Astrocyte (in vitro differentiated cells and primary cell): ENCODE measurements at regions not wholly inside any gene's neighbourhood (a gene's known extent, or its start where the extent isn't known, plus 50 kb on each side); places are given as distances from the start of the nearest gene placed in this dataset.
A peak's percentile ranks its signal among the peaks of the same experiment; 100 is the strongest.
"Not testable (repeated sequence)": the region's sequence is repeated elsewhere in the genome, so short reads cannot be mapped to it uniquely, and the experiment has no call there.

Experiments
- DNase-seq: peaks from one replicate; pipeline ENCODE4 v3.0.0-alpha.2; 2010; ENCODE audit warnings: low read depth
- FAIRE-seq: peaks from 2 replicates; lab custom pipeline; 2011; peaks lifted over from hg19 to GRCh38; lab: Jason Lieb, UNC
- H2AFZ ChIP-seq: 2 replicates; pipeline ENCODE4 v1.6.0; 2012; ENCODE audit warnings: low read depth, low read length, inconsistent platforms
- H3K27ac ChIP-seq: 2 replicates; pipeline ENCODE4 v1.5.1; 2011; ENCODE audit warnings: low read depth, low read length, inconsistent platforms
- H3K27me3 ChIP-seq: 2 replicates; pipeline ENCODE4 v1.6.0; 2011; ENCODE audit warnings: low read length, inconsistent platforms; ENCODE audit not compliant: insufficient read depth
- H3K36me3 ChIP-seq: 2 replicates; pipeline ENCODE4 v1.5.1; 2011; ENCODE audit warnings: low read length, inconsistent platforms; ENCODE audit not compliant: insufficient read depth
- H3K4me1 ChIP-seq: 2 replicates; pipeline ENCODE4 v1.5.1; 2011; ENCODE audit warnings: low read length, inconsistent platforms; ENCODE audit not compliant: insufficient read depth
- H3K4me2 ChIP-seq: 2 replicates; pipeline ENCODE4 v1.6.0; 2012; ENCODE audit warnings: low read length, inconsistent platforms
- H3K4me3 ChIP-seq: 2 replicates; pipeline ENCODE4 v1.5.1; 2011; ENCODE audit warnings: low read depth, mild to moderate bottlenecking, low read length, inconsistent platforms; ENCODE audit not compliant: insufficient read depth
- H3K79me2 ChIP-seq: 2 replicates; pipeline ENCODE4 v1.6.0; 2012; ENCODE audit warnings: mild to moderate bottlenecking, low read length, inconsistent platforms; ENCODE audit not compliant: insufficient read depth
- H3K9ac ChIP-seq: 2 replicates; pipeline ENCODE4 v1.6.0; 2012; ENCODE audit warnings: mild to moderate bottlenecking, low read length, inconsistent platforms
- H3K9me3 ChIP-seq: 2 replicates; pipeline ENCODE4 v1.5.1; 2012; ENCODE audit warnings: low read depth, mild to moderate bottlenecking, low read length, inconsistent platforms; ENCODE audit not compliant: insufficient read depth
- H4K20me1 ChIP-seq: 2 replicates; pipeline ENCODE4 v1.6.0; 2012; ENCODE audit warnings: low read length, inconsistent platforms; ENCODE audit not compliant: insufficient read depth
- H3K27ac Mint-ChIP-seq: one replicate; pipeline ENCODE4 v1.8.0; 2021; ENCODE audit warnings: mild to moderate bottlenecking, mixed read lengths; ENCODE audit not compliant: unreplicated experiment
- H3K27me3 Mint-ChIP-seq: one replicate; pipeline ENCODE4 v1.8.0; 2021; ENCODE audit warnings: low read depth, mixed read lengths; ENCODE audit not compliant: unreplicated experiment
- H3K36me3 Mint-ChIP-seq: one replicate; pipeline ENCODE4 v1.8.0; 2021; ENCODE audit warnings: low read depth, mixed read lengths; ENCODE audit not compliant: unreplicated experiment
- H3K4me1 Mint-ChIP-seq: one replicate; pipeline ENCODE4 v1.8.0; 2021; ENCODE audit warnings: low read depth, mixed read lengths; ENCODE audit not compliant: unreplicated experiment
- H3K4me3 Mint-ChIP-seq: one replicate; pipeline ENCODE4 v1.8.0; 2021; ENCODE audit warnings: mild to moderate bottlenecking, moderate library complexity, mixed read lengths; ENCODE audit not compliant: unreplicated experiment
- H3K9me3 Mint-ChIP-seq: one replicate; pipeline ENCODE4 v1.8.0; 2021; ENCODE audit warnings: mild to moderate bottlenecking, mixed read lengths; ENCODE audit not compliant: unreplicated experiment
- EZH2 ChIP-seq: IDR thresholded peaks from 2 replicates; pipeline ENCODE4 v1.6.1; 2012; ENCODE audit warnings: mild to moderate bottlenecking, low read length, inconsistent platforms; ENCODE audit not compliant: insufficient read depth
- TF ChIP-seq, protein P1 (sequence below): IDR thresholded peaks from 2 replicates; pipeline ENCODE4 v1.5.1; 2011; ENCODE audit warnings: low read depth, mild to moderate bottlenecking, inconsistent platforms, low read length, moderate library complexity; ENCODE audit not compliant: insufficient read depth

- no peaks in the 10 kb centered on the region for H3K36me3 Mint-ChIP-seq
- no peak overlapping the region for H3K4me3 Mint-ChIP-seq
- H4K20me1 ChIP-seq, result no peaks in the 10 kb centered on the region
- no peaks in the 10 kb centered on the region for H3K27me3 ChIP-seq
- DNase-seq (no peak), FAIRE-seq (no peak)
- H3K9me3 Mint-ChIP-seq, result no peaks in the 10 kb centered on the region
- no peak overlapping the region for H3K9ac ChIP-seq
- H3K79me2 ChIP-seq, result no peaks in the 10 kb centered on the region
- H2AFZ ChIP-seq, result no peak overlapping the region
- H3K27ac ChIP-seq, result no peak overlapping the region
- TF ChIP-seq, protein P1, sequence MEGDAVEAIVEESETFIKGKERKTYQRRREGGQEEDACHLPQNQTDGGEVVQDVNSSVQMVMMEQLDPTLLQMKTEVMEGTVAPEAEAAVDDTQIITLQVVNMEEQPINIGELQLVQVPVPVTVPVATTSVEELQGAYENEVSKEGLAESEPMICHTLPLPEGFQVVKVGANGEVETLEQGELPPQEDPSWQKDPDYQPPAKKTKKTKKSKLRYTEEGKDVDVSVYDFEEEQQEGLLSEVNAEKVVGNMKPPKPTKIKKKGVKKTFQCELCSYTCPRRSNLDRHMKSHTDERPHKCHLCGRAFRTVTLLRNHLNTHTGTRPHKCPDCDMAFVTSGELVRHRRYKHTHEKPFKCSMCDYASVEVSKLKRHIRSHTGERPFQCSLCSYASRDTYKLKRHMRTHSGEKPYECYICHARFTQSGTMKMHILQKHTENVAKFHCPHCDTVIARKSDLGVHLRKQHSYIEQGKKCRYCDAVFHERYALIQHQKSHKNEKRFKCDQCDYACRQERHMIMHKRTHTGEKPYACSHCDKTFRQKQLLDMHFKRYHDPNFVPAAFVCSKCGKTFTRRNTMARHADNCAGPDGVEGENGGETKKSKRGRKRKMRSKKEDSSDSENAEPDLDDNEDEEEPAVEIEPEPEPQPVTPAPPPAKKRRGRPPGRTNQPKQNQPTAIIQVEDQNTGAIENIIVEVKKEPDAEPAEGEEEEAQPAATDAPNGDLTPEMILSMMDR, result no peak
- TF ChIP-seq EZH2, result no peak
- no peak overlapping the region for H3K27ac Mint-ChIP-seq
- H3K4me1 Mint-ChIP-seq, result no peaks in the 10 kb centered on the region
- H3K27me3 Mint-ChIP-seq, result peaks cover 3% of the 10 kb centered on the region
- H3K4me3 ChIP-seq, result no peak overlapping the region
- no peaks in the 10 kb centered on the region for H3K4me1 ChIP-seq
- no peak overlapping the region for H3K4me2 ChIP-seq
- H3K9me3 ChIP-seq, result no peaks in the 10 kb centered on the region
- no peaks in the 10 kb centered on the region for H3K36me3 ChIP-seq
Measured at GRCh38 chr18:35810520-35810919, 162.0 kb upstream of the RMP24 start.

DNA sequence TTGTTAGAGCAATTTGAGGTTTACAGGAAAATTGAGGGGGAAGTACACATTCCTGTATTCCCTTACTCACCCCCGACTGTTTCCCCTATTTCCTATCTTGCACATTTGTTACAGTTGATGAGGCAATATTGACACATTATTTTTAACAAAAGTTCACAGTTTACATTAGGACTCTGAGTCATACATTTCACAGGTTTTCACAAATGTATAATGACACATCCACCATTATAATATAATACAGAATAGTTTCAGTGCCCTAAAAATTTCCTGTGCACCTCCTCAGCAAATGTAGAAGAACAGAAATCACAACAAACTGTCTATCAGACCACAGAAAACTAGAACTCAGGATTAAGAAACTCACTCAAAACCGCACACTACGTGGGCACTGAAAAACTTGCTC is 160.6 kb upstream of the RMP24 start:
- DNase-seq, result peak; percentile 1
- no peak overlapping the region for H3K9ac ChIP-seq
- no peak for FAIRE-seq
- H3K4me1 ChIP-seq, result no peaks in the 10 kb centered on the region
- H3K27me3 Mint-ChIP-seq, result peaks cover 3% of the 10 kb centered on the region
- no peak for TF ChIP-seq EZH2
- TF ChIP-seq, protein P1, result no peak
- no peak overlapping the region for H3K4me3 Mint-ChIP-seq
- H3K9me3 Mint-ChIP-seq, result no peaks in the 10 kb centered on the region
- no peak overlapping the region for H2AFZ ChIP-seq
- H3K4me2 ChIP-seq, result no peak overlapping the region
- no peaks in the 10 kb centered on the region for H3K36me3 ChIP-seq
- H4K20me1 ChIP-seq, result no peaks in the 10 kb centered on the region
- no peaks in the 10 kb centered on the region for H3K36me3 Mint-ChIP-seq
- no peak overlapping the region for H3K27ac Mint-ChIP-seq
- H3K79me2 ChIP-seq, result no peaks in the 10 kb centered on the region
- H3K27ac ChIP-seq, result no peak overlapping the region
- no peaks in the 10 kb centered on the region for H3K27me3 ChIP-seq
- no peaks in the 10 kb centered on the region for H3K4me1 Mint-ChIP-seq
- H3K4me3 ChIP-seq, result no peak overlapping the region
- no peaks in the 10 kb centered on the region for H3K9me3 ChIP-seq

DNA sequence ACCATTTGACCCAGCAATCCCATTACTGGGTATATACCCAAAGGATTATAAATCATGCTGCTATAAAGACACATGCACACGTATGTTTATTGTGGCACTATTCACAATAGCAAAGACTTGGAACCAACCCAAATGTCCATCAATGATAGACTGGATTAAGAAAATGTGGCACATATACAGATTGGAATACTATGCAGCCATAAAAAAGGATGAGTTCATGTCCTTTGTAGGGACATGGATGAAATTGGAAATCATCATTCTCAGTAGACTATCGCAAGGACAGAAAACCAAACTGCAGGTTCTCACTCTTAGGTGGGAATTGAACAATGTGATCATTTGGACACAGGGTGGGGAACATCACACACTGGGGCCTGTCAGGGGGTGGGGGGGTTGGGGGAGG is 157.5 kb upstream of the RMP24 start:
- H3K27ac Mint-ChIP-seq, result not testable (repeated sequence)

More for the DNA sequence above, 157.5 kb upstream of the RMP24 start:
- H3K36me3 ChIP-seq, FAIRE-seq, H3K27me3 ChIP-seq, H4K20me1 ChIP-seq, H3K4me3 ChIP-seq, H3K9ac ChIP-seq, H3K27ac ChIP-seq, H3K27me3 Mint-ChIP-seq, H3K4me1 ChIP-seq, H3K4me1 Mint-ChIP-seq, H3K4me3 Mint-ChIP-seq, DNase-seq, H3K4me2 ChIP-seq, H2AFZ ChIP-seq, H3K9me3 Mint-ChIP-seq, H3K9me3 ChIP-seq, H3K36me3 Mint-ChIP-seq, H3K79me2 ChIP-seq: not testable (repeated sequence)
